ENCODE measurements at regions not wholly inside any gene's neighbourhood (a gene's known extent, or its start where the extent isn't known, plus 50 kb on each side); places are given as distances from the start of the nearest gene placed in this dataset.

- H3K27me3 ChIP-seq (replicated peaks; ENCODE audit: control insufficient read depth, insufficient read depth, low read length), result peaks cover 3% of the 10 kb centered on the region
- DNase-seq (ENCODE audit: low read depth), result no peak
Observed at GRCh38 chr2:122182616-122183355, 427.3 kb downstream of the TSN start.

DNA sequence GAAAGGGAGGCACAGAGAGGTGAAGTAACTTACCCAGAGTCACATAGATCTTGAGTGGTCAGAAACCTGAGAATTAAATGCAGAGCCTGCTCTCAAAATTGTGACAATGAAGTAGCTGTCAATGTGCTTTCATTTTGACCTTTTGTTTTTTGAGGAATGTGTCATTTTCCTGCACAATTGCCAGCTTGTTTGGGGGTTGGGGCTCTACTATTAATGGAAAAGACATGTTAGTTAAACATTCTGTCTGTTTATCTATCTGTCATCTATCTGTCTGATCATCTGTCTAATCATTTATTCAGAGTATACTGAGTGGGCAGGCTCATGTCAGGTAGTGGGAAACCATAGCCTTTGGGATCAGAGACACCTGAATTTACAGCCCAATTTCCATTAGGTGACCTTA is 428.4 kb downstream of the TSN start:
- H3K36me3 ChIP-seq (ENCODE audit: control insufficient read depth, insufficient read depth, low read length, severe bottlenecking), result no peaks in the 10 kb centered on the region
- H3K9ac ChIP-seq (ENCODE audit: low read length), result no peak overlapping the region
- H3K4me3 ChIP-seq (ENCODE audit: low read length), result no peak overlapping the region
- no peaks in the 10 kb centered on the region for H3K4me1 ChIP-seq (ENCODE audit: control insufficient read depth, insufficient read depth, low read length)
- H3K27me3 ChIP-seq (replicated peaks; ENCODE audit: control insufficient read depth, insufficient read depth, low read length), result peaks cover 4% of the 10 kb centered on the region
- DNase-seq (ENCODE audit: low read depth), result no peak
- H3K9me3 ChIP-seq (ENCODE audit: control insufficient read depth, low read length), result peaks cover 13% of the 10 kb centered on the region

More at GRCh38 chr2:122182616-122183355, 427.3 kb downstream of the TSN start:
- peaks cover 14% of the 10 kb centered on the region for H3K9me3 ChIP-seq (ENCODE audit: control insufficient read depth, low read length)
- no peak overlapping the region for H3K9ac ChIP-seq (ENCODE audit: low read length)
- H3K4me1 ChIP-seq (ENCODE audit: control insufficient read depth, insufficient read depth, low read length), result no peaks in the 10 kb centered on the region
- H3K36me3 ChIP-seq (ENCODE audit: control insufficient read depth, insufficient read depth, low read length, severe bottlenecking), result no peaks in the 10 kb centered on the region
- H3K4me3 ChIP-seq (ENCODE audit: low read length), result no peak overlapping the region

DNA sequence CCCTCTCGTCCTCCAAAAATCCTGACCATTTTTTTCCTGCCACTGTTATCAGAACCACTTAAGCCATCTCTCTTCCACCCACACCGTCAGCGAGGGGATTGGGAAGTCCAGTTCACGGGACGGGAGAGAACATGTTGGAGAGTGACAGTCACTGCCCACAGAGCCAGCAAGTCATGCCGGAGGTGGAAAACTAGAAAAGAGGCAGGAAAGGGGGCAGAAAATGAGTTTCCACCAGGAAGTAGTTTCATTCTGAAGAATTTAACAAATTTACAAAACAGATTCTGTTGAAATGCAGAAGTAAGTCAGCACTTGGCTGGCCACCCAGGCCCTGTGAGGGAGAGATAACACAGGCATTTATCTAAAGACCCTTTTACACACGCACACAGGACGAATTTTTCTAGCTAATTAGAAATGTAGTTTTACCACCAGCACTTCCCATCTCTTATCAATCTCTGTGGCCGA is 431.3 kb downstream of the TSN start:
- Histone ChIP-seq H3K9me3 (ENCODE audit: control insufficient read depth, low read length) (no peaks in the 10 kb centered on the region), H3K36me3 (ENCODE audit: control insufficient read depth, insufficient read depth, low read length, severe bottlenecking) (no peaks in the 10 kb centered on the region), H3K27me3 (replicated peaks; ENCODE audit: control insufficient read depth, insufficient read depth, low read length) (peaks cover 12% of the 10 kb centered on the region), H3K4me3 (ENCODE audit: low read length) (no peak overlapping the region), H3K4me1 (ENCODE audit: control insufficient read depth, insufficient read depth, low read length) (no peaks in the 10 kb centered on the region), H3K9ac (ENCODE audit: low read length) (no peak overlapping the region)
- DNase-seq (ENCODE audit: low read depth), result no peak

DNA sequence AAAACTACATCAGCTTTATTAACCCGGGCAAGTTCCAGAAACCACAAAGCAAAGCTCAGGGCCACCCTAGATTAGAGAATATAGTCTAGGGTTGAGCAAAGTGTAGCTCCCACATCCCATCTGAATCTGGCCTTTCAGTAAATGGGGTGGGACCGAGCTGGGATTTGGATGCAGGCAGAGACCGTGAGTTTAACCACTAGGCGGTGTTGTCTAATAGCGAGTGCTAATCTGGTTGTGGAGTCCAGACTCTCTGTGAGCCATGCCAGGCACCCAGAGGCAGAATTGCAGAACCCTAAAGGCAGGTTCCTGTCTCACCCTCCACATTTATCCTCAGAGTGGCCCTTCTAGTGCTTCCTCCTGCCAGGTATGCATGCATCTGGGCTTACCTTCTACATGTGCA is 435.9 kb downstream of the TSN start:
- DNase-seq (ENCODE audit: low read depth), result peak; percentile 4
- Histone ChIP-seq H3K27me3 (replicated peaks; ENCODE audit: control insufficient read depth, insufficient read depth, low read length) (peaks cover 12% of the 10 kb centered on the region), H3K4me1 (ENCODE audit: control insufficient read depth, insufficient read depth, low read length) (peaks cover 12% of the 10 kb centered on the region), H3K9ac (ENCODE audit: low read length) (no peak overlapping the region), H3K4me3 (ENCODE audit: low read length) (no peak overlapping the region), H3K36me3 (ENCODE audit: control insufficient read depth, insufficient read depth, low read length, severe bottlenecking) (no peaks in the 10 kb centered on the region), H3K9me3 (ENCODE audit: control insufficient read depth, low read length) (peaks cover 3% of the 10 kb centered on the region)

DNA sequence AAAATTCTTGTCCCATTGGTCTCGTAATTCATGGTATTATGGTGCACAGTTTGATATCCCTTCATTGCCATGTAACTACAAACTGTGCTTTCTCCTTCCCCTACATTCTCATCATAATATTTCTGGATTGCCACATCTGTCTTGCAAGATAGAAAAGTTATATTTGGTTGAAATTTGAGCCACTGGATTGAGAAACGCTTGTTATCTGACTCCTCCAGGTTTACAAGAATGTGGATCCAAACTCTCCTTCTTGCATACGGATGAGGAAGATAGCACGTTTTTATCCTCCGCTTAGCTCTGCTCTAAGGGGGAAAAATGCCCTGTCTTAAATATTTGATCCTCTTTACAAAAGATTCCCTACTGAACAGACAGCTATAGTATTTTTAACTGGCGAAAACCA is 438.2 kb downstream of the TSN start:
- Histone ChIP-seq H3K4me1 (ENCODE audit: control insufficient read depth, insufficient read depth, low read length) (peaks cover 12% of the 10 kb centered on the region), H3K4me3 (ENCODE audit: low read length) (no peak overlapping the region), H3K9ac (ENCODE audit: low read length) (no peak overlapping the region), H3K36me3 (ENCODE audit: control insufficient read depth, insufficient read depth, low read length, severe bottlenecking) (no peaks in the 10 kb centered on the region), H3K9me3 (ENCODE audit: control insufficient read depth, low read length) (peaks cover 3% of the 10 kb centered on the region), H3K27me3 (replicated peaks; ENCODE audit: control insufficient read depth, insufficient read depth, low read length) (peaks cover 22% of the 10 kb centered on the region)
- peak; percentile 7 for DNase-seq (ENCODE audit: low read depth)

GRCh38 chr2:122194546-122194945 is 439.1 kb downstream of the TSN start:
- H3K9ac ChIP-seq (ENCODE audit: low read length), result no peak overlapping the region
- peaks cover 8% of the 10 kb centered on the region for H3K9me3 ChIP-seq (ENCODE audit: control insufficient read depth, low read length)
- peaks cover 12% of the 10 kb centered on the region for H3K4me1 ChIP-seq (ENCODE audit: control insufficient read depth, insufficient read depth, low read length)
- no peak for DNase-seq (ENCODE audit: low read depth)
- H3K27me3 ChIP-seq (replicated peaks; ENCODE audit: control insufficient read depth, insufficient read depth, low read length), result peaks cover 29% of the 10 kb centered on the region
- H3K4me3 ChIP-seq (ENCODE audit: low read length), result no peak overlapping the region
- H3K36me3 ChIP-seq (ENCODE audit: control insufficient read depth, insufficient read depth, low read length, severe bottlenecking), result no peaks in the 10 kb centered on the region

- H3K4me1 ChIP-seq (ENCODE audit: control insufficient read depth, insufficient read depth, low read length), result peaks cover 18% of the 10 kb centered on the region
- H3K27me3 ChIP-seq (replicated peaks; ENCODE audit: control insufficient read depth, insufficient read depth, low read length), result peaks cover 48% of the 10 kb centered on the region
- peak; percentile 44 for DNase-seq (ENCODE audit: low read depth)
- H3K9ac ChIP-seq (ENCODE audit: low read length), result no peak overlapping the region
- peaks cover 8% of the 10 kb centered on the region for H3K9me3 ChIP-seq (ENCODE audit: control insufficient read depth, low read length)
- no peaks in the 10 kb centered on the region for H3K36me3 ChIP-seq (ENCODE audit: control insufficient read depth, insufficient read depth, low read length, severe bottlenecking)
- peak overlapping the region; percentile 53 for H3K4me3 ChIP-seq (ENCODE audit: low read length)
Observed at GRCh38 chr2:122203523-122203922, 448.1 kb downstream of the TSN start.

DNA sequence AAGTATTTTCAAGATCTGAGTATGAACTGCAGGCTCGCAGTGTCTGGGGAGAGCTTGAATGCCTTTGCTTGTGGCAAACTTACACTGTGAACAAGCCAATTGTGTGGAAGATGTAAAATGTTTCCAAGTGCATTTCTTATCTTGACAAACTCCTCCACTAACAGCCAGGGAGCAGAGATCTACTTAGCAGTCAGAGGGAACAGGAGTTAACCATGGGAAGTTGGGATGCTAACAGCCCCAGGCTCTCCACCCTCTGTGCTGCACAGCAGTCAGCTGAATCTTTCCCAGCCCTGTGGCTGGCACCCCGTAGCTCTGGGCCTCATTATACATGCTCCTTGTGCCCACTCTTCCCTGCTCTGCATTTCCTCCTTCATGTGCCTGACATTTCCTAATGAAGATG is 450.2 kb downstream of the TSN start:
- H3K9ac ChIP-seq (ENCODE audit: low read length), result no peak overlapping the region
- peaks cover 50% of the 10 kb centered on the region for H3K27me3 ChIP-seq (replicated peaks; ENCODE audit: control insufficient read depth, insufficient read depth, low read length)
- no peak overlapping the region for H3K4me3 ChIP-seq (ENCODE audit: low read length)
- peaks cover 18% of the 10 kb centered on the region for H3K4me1 ChIP-seq (ENCODE audit: control insufficient read depth, insufficient read depth, low read length)
- H3K9me3 ChIP-seq (ENCODE audit: control insufficient read depth, low read length), result peaks cover 3% of the 10 kb centered on the region
- no peak for DNase-seq (ENCODE audit: low read depth)
- H3K36me3 ChIP-seq (ENCODE audit: control insufficient read depth, insufficient read depth, low read length, severe bottlenecking), result no peaks in the 10 kb centered on the region

DNA sequence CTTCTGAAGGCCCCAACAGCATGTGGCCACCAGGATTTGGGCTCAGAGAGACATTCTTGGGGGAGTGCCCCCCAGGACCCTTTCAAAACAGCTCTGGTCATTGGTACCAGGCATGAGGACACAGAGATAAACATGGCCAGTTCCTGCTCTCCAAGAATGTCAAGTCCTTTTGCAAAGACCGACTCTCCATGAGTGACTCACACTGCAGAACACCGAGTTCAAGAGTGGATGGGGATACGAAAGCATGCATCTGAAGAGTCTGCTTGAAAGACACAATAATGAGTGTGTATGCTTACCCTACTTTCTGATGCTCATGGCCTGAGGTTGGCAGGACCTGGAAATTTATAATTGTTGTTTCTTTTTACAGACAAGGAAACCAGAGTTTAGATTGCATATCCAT is 450.6 kb downstream of the TSN start:
- H3K27me3 ChIP-seq (replicated peaks; ENCODE audit: control insufficient read depth, insufficient read depth, low read length), result peaks cover 53% of the 10 kb centered on the region
- H3K4me3 ChIP-seq (ENCODE audit: low read length), result no peak overlapping the region
- peaks cover 18% of the 10 kb centered on the region for H3K4me1 ChIP-seq (ENCODE audit: control insufficient read depth, insufficient read depth, low read length)
- H3K9me3 ChIP-seq (ENCODE audit: control insufficient read depth, low read length), result peaks cover 3% of the 10 kb centered on the region
- no peak for DNase-seq (ENCODE audit: low read depth)
- H3K9ac ChIP-seq (ENCODE audit: low read length), result no peak overlapping the region
- H3K36me3 ChIP-seq (ENCODE audit: control insufficient read depth, insufficient read depth, low read length, severe bottlenecking), result no peaks in the 10 kb centered on the region

GRCh38 chr2:122209377-122209776 is 453.9 kb downstream of the TSN start:
- no peaks in the 10 kb centered on the region for H3K9me3 ChIP-seq (ENCODE audit: control insufficient read depth, low read length)
- H3K9ac ChIP-seq (ENCODE audit: low read length), result no peak overlapping the region
- DNase-seq (ENCODE audit: low read depth), result no peak
- no peaks in the 10 kb centered on the region for H3K4me1 ChIP-seq (ENCODE audit: control insufficient read depth, insufficient read depth, low read length)
- no peaks in the 10 kb centered on the region for H3K36me3 ChIP-seq (ENCODE audit: control insufficient read depth, insufficient read depth, low read length, severe bottlenecking)
- peaks cover 59% of the 10 kb centered on the region for H3K27me3 ChIP-seq (replicated peaks; ENCODE audit: control insufficient read depth, insufficient read depth, low read length)
- no peak overlapping the region for H3K4me3 ChIP-seq (ENCODE audit: low read length)

DNA sequence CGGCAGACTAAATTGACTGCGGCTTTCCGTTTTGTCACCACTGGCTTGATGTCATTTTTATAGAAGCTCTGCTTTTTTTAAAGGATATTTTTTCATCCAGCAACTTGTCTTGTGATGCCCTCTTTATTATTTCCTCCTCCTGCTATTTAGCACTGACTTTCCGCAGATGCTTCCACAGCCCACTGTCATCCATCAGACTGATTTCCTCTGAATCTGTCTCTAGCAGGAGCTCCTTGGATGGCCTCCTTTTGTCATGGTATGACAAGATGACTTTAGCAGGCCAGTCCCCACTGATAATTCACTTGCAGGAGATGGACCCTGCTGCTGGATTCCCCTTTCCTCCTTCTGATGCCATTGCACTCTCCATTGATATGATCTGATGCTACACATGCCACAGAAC is 454.6 kb downstream of the TSN start:
- no peak for DNase-seq (ENCODE audit: low read depth)
- H3K4me3 ChIP-seq (ENCODE audit: low read length), result no peak overlapping the region
- no peak overlapping the region for H3K9ac ChIP-seq (ENCODE audit: low read length)
- H3K27me3 ChIP-seq (replicated peaks; ENCODE audit: control insufficient read depth, insufficient read depth, low read length), result peaks cover 57% of the 10 kb centered on the region
- H3K36me3 ChIP-seq (ENCODE audit: control insufficient read depth, insufficient read depth, low read length, severe bottlenecking), result no peaks in the 10 kb centered on the region
- H3K9me3 ChIP-seq (ENCODE audit: control insufficient read depth, low read length), result no peaks in the 10 kb centered on the region
- H3K4me1 ChIP-seq (ENCODE audit: control insufficient read depth, insufficient read depth, low read length), result no peaks in the 10 kb centered on the region
